ENCODE measurements at regions not wholly inside any gene's neighbourhood (a gene's known extent, or its start where the extent isn't known, plus 50 kb on each side); places are given as distances from the start of the nearest gene placed in this dataset.

- DNase-seq (ENCODE audit: low read depth, low spot score): no peak
- H3K4me3 ChIP-seq (ENCODE audit: low read length): no peak overlapping the region
Observed at GRCh38 chr5:105754056-105754455, 1916.7 kb downstream of the EFNA5 start.

GRCh38 chr5:105752801-105753200, 1917.9 kb downstream of the EFNA5 start:
- DNase-seq (ENCODE audit: low read depth, low spot score): no peak
- no peak overlapping the region for H3K4me3 ChIP-seq (ENCODE audit: low read length)

GRCh38 chr5:105751908-105752307, 1918.8 kb downstream of the EFNA5 start:
- no peak overlapping the region for H3K4me3 ChIP-seq (ENCODE audit: low read length)
- no peak for DNase-seq (ENCODE audit: low read depth, low spot score)

GRCh38 chr5:105745111-105745510, 1925.6 kb downstream of the EFNA5 start:
- no peak overlapping the region for H3K4me3 ChIP-seq (ENCODE audit: low read length)
- no peak for DNase-seq (ENCODE audit: low read depth, low spot score)

GRCh38 chr5:105740242-105740641, 1930.5 kb downstream of the EFNA5 start:
- peak; percentile 2 for DNase-seq (ENCODE audit: low read depth, low spot score)
- no peak overlapping the region for H3K4me3 ChIP-seq (ENCODE audit: low read length)

- H3K4me3 ChIP-seq (ENCODE audit: low read length): no peak overlapping the region
- DNase-seq (ENCODE audit: low read depth, low spot score): no peak
Observed at GRCh38 chr5:105739732-105740131, 1931.0 kb downstream of the EFNA5 start.

- no peak overlapping the region for H3K4me3 ChIP-seq (ENCODE audit: low read length)
- no peak for DNase-seq (ENCODE audit: low read depth, low spot score)
Observed at GRCh38 chr5:105735704-105736103, 1935.0 kb downstream of the EFNA5 start.

- no peak overlapping the region for H3K4me3 ChIP-seq (ENCODE audit: low read length)
- DNase-seq (ENCODE audit: low read depth, low spot score): no peak
Observed at GRCh38 chr5:105730982-105731381, 1939.8 kb downstream of the EFNA5 start.

GRCh38 chr5:105726093-105726492, 1944.6 kb downstream of the EFNA5 start:
- no peak overlapping the region for H3K4me3 ChIP-seq (ENCODE audit: low read length)
- no peak for DNase-seq (ENCODE audit: low read depth, low spot score)

- no peak for DNase-seq (ENCODE audit: low read depth, low spot score)
- H3K4me3 ChIP-seq (ENCODE audit: low read length): no peak overlapping the region
Observed at GRCh38 chr5:105708442-105708841, 1962.3 kb downstream of the EFNA5 start.

GRCh38 chr5:105702323-105702722, 1968.4 kb downstream of the EFNA5 start:
- H3K4me3 ChIP-seq (ENCODE audit: low read length): no peak overlapping the region
- DNase-seq (ENCODE audit: low read depth, low spot score): no peak

- DNase-seq (ENCODE audit: low read depth, low spot score): no peak
- H3K4me3 ChIP-seq (ENCODE audit: low read length): no peak overlapping the region
Observed at GRCh38 chr5:105696440-105696839, 1974.3 kb downstream of the EFNA5 start.

- DNase-seq (ENCODE audit: low read depth, low spot score): no peak
- H3K4me3 ChIP-seq (ENCODE audit: low read length): no peak overlapping the region
Observed at GRCh38 chr5:105695941-105696340, 1974.8 kb downstream of the EFNA5 start.

GRCh38 chr5:105689596-105689995, 1981.1 kb downstream of the EFNA5 start:
- H3K4me3 ChIP-seq (ENCODE audit: low read length): no peak overlapping the region
- DNase-seq (ENCODE audit: low read depth, low spot score): no peak

GRCh38 chr5:105688227-105688792, 1982.4 kb downstream of the EFNA5 start:
- H3K4me3 ChIP-seq (ENCODE audit: low read length): no peak overlapping the region
- DNase-seq (ENCODE audit: low read depth, low spot score): no peak

- H3K4me3 ChIP-seq (ENCODE audit: low read length): no peak overlapping the region
- DNase-seq (ENCODE audit: low read depth, low spot score): no peak
Observed at GRCh38 chr5:105687493-105687892, 1983.2 kb downstream of the EFNA5 start.

- no peak overlapping the region for H3K4me3 ChIP-seq (ENCODE audit: low read length)
- no peak for DNase-seq (ENCODE audit: low read depth, low spot score)
Observed at GRCh38 chr5:105685884-105686283, 1984.9 kb downstream of the EFNA5 start.

GRCh38 chr5:105684799-105685198, 1985.9 kb downstream of the EFNA5 start:
- no peak for DNase-seq (ENCODE audit: low read depth, low spot score)

GRCh38 chr5:105680858-105681475, 1989.8 kb downstream of the EFNA5 start:
- no peak for DNase-seq (ENCODE audit: low read depth, low spot score)
- H3K4me3 ChIP-seq (ENCODE audit: low read length): no peak overlapping the region

More at GRCh38 chr5:105684799-105685198, 1985.9 kb downstream of the EFNA5 start:
- H3K4me3 ChIP-seq (ENCODE audit: low read length): no peak overlapping the region

- no peak for DNase-seq (ENCODE audit: low read depth, low spot score)
- no peak overlapping the region for H3K4me3 ChIP-seq (ENCODE audit: low read length)
Observed at GRCh38 chr5:105677291-105677690, 1993.4 kb downstream of the EFNA5 start.

- DNase-seq (ENCODE audit: low read depth, low spot score): no peak
- H3K4me3 ChIP-seq (ENCODE audit: low read length): no peak overlapping the region
Observed at GRCh38 chr5:105670596-105670995, 2000.1 kb downstream of the EFNA5 start.
